Keratinocyte (primary cell): ENCODE measurements at regions not wholly inside any gene's neighbourhood (a gene's known extent, or its start where the extent isn't known, plus 50 kb on each side); places are given as distances from the start of the nearest gene placed in this dataset.

Experiments used
- EZH2 ChIP-seq: IDR thresholded peaks from one replicate; pipeline ENCODE4 v1.6.1; 2012; ENCODE audit warnings: inconsistent platforms, mild to moderate bottlenecking, low read length, moderate library complexity
- TF ChIP-seq, protein P1 (sequence below), 3 experiments: IDR thresholded peaks in 1 of 3; conservative IDR thresholded peaks in 1 of 3; optimal IDR thresholded peaks in 1 of 3; 2 replicates in 2 of 3; 3 replicates in 1 of 3; pipeline versions ENCODE3 to v1.5.1; 2011; ENCODE audit warnings: low read length in 3 of 3, mild to moderate bottlenecking in 3 of 3, moderate library complexity in 2 of 3, control low read depth in 1 of 3, inconsistent platforms in 1 of 3; ENCODE audit not compliant: insufficient read depth in 2 of 3; ENCODE audit errors: extremely low read depth in 1 of 3

DNA sequence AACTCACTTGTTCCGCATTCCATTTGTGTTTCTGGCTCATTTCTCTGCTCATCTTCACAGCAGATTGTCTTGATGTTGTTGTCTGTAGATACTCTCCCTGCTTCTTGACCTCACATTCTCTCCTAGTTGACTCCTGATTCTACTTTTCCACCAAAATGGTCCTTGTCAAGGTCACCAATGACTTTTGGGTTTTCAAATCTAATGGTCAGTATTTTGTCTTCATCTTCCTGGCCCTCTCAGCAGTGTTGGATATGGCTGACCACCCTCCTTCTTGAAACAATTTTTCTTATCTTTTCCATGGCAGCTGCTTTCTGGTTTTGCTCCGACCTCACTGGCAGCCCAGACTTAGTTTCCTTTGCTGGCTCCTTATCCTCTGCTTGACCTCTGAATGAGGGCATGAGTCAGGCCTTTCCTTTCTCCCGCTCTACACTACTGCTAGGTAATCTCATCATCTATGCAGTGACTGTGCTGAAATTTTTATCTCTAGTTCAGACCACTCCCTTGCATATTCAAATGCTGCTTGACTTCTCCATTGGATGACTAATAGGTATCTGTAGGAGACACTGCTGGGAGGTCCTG is 386.6 kb upstream of the SPRED2 start:
- TF ChIP-seq, protein P1, sequence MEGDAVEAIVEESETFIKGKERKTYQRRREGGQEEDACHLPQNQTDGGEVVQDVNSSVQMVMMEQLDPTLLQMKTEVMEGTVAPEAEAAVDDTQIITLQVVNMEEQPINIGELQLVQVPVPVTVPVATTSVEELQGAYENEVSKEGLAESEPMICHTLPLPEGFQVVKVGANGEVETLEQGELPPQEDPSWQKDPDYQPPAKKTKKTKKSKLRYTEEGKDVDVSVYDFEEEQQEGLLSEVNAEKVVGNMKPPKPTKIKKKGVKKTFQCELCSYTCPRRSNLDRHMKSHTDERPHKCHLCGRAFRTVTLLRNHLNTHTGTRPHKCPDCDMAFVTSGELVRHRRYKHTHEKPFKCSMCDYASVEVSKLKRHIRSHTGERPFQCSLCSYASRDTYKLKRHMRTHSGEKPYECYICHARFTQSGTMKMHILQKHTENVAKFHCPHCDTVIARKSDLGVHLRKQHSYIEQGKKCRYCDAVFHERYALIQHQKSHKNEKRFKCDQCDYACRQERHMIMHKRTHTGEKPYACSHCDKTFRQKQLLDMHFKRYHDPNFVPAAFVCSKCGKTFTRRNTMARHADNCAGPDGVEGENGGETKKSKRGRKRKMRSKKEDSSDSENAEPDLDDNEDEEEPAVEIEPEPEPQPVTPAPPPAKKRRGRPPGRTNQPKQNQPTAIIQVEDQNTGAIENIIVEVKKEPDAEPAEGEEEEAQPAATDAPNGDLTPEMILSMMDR (optimal IDR thresholded peaks at IDR 0.05 in 1 of 3, IDR thresholded peaks at IDR 0.05 in 1 of 3, conservative IDR thresholded peaks at IDR 0.05 in 1 of 3; ENCODE audit: extremely low read depth in 1 of 3, insufficient read depth in 2 of 3, low read length in 3 of 3), result no peak
- TF ChIP-seq EZH2, result no peak
